K562 (cell line): ENCODE measurements at regions not wholly inside any gene's neighbourhood (a gene's known extent, or its start where the extent isn't known, plus 50 kb on each side); places are given as distances from the start of the nearest gene placed in this dataset.

Experiments
- ATAC-seq: fragments of 200-7000 bp; cut with Tn5 transposase; 3 replicates; pipeline ENCODE4 v1.9.1; 2020; ENCODE audit warnings: moderate library complexity
- BruUV-seq: library from RNA; stranded (reverse); fragments of 400-500 nt; replicated peaks from 2 replicates; lab custom pipeline; 2021; lab: Mats Ljungman, UMichigan
- CTCF ChIA-PET: fragments of 300-600 bp; formaldehyde crosslinking; extraction: SDS; loops from one replicate; lab custom pipeline; 2021; ENCODE audit warnings: low intra/inter-chr PET ratio; lab: Yijun Ruan, JAX
- POLR2A ChIA-PET: fragments of 300-600, 350-650 bp; sonication (Branson Sonifier 250); formaldehyde crosslinking; extraction: SDS; loops from one replicate; lab custom pipeline; 2021; ENCODE audit warnings: antibody characterized with exemption, inconsistent platforms; lab: Yijun Ruan, JAX
- DNase-seq, 4 experiments: peaks; one replicate each; pipeline versions ENCODE4 v3.0.0 to v3.0.0-alpha.2; 2011 to 2018; ENCODE audit warnings: low spot score in 3 of 4, mixed read lengths in 3 of 4; ENCODE audit errors: extremely low read depth in 1 of 4
- FAIRE-seq: peaks from 2 replicates; lab custom pipeline; 2011; peaks lifted over from hg19 to GRCh38; lab: Jason Lieb, UNC
- H2AFZ ChIP-seq: 2 replicates; pipeline ENCODE4 v1.6.0; 2011; ENCODE audit warnings: low read depth, low read length, control low read depth, inconsistent platforms
- H3K27ac ChIP-seq: fragments of 200-600 bp; 3 replicates; pipeline ENCODE4 v1.8.0; 2011; ENCODE audit warnings: low read depth, mild to moderate bottlenecking, control low read depth, inconsistent platforms, low read length, moderate library complexity, mixed read lengths; ENCODE audit errors: extremely low read depth
- H3K27me3 ChIP-seq, 2 experiments: fragments of 300-600 bp in 1 of 2; 2 replicates in 1 of 2; 3 replicates in 1 of 2; pipeline versions ENCODE4 v1.6.0 to v1.8.0; 2011; ENCODE audit warnings: inconsistent platforms in 2 of 2, low read length in 2 of 2, mild to moderate bottlenecking in 1 of 2, mixed read lengths in 1 of 2, moderate library complexity in 1 of 2; ENCODE audit not compliant: control insufficient read depth in 2 of 2, insufficient read depth in 2 of 2
- H3K36me3 ChIP-seq: fragments of 300-600 bp; 3 replicates; pipeline ENCODE4 v1.8.0; 2011; ENCODE audit warnings: mild to moderate bottlenecking, low read length, inconsistent platforms; ENCODE audit not compliant: control insufficient read depth, insufficient read depth
- H3K4me1 ChIP-seq, 2 experiments: fragments of 200-600 bp in 1 of 2; replicated peaks in 1 of 2; 2 replicates in 1 of 2; 3 replicates in 1 of 2; pipeline versions ENCODE4 v1.5.1 to v1.8.0; 2011; ENCODE audit warnings: inconsistent platforms in 2 of 2, low read length in 2 of 2, mild to moderate bottlenecking in 1 of 2, mixed read lengths in 1 of 2, moderate library complexity in 1 of 2; ENCODE audit not compliant: control insufficient read depth in 2 of 2, insufficient read depth in 2 of 2
- H3K4me2 ChIP-seq: 2 replicates; pipeline ENCODE4 v1.6.1; 2011; ENCODE audit warnings: low read length, control low read depth, inconsistent platforms, mixed read lengths; ENCODE audit not compliant: insufficient read depth
- H3K4me3 ChIP-seq: fragments of 200-600 bp; sonication (generic), shearing (Covaris generic); 2 replicates; pipeline ENCODE4 v1.5.1; 2016; ENCODE audit warnings: control low read depth, inconsistent platforms
- H3K79me2 ChIP-seq: fragments of 200-600 bp; 3 replicates; pipeline ENCODE4 v1.8.0; 2011; ENCODE audit warnings: low read length, inconsistent platforms; ENCODE audit not compliant: control insufficient read depth, insufficient read depth
- H3K9ac ChIP-seq, 2 experiments: 2 replicates each; pipeline versions ENCODE4 v1.6.0 to v1.6.1; 2011; ENCODE audit warnings: low read depth in 2 of 2, low read length in 2 of 2, control low read depth in 1 of 2, inconsistent platforms in 1 of 2, mild to moderate bottlenecking in 1 of 2, mixed read lengths in 1 of 2; ENCODE audit not compliant: insufficient read depth in 1 of 2
- H3K9me1 ChIP-seq: one replicate; pipeline ENCODE4 v1.6.0; 2011; ENCODE audit warnings: inconsistent platforms, mild to moderate bottlenecking, low read length, moderate library complexity; ENCODE audit not compliant: control insufficient read depth, insufficient read depth
- H3K9me3 ChIP-seq: replicated peaks from 2 replicates; pipeline ENCODE4 v1.5.1; 2011; ENCODE audit warnings: low read depth, low read length, inconsistent platforms; ENCODE audit not compliant: control insufficient read depth, insufficient read depth
- H4K20me1 ChIP-seq: replicated peaks from 2 replicates; pipeline ENCODE4 v1.6.1; 2011; ENCODE audit warnings: low read length, inconsistent platforms, mixed read lengths; ENCODE audit not compliant: control insufficient read depth, insufficient read depth
- PRDM10 ChIP-seq: fragments of 450-650 bp; IDR thresholded peaks from 2 replicates; pipeline ENCODE4 v1.6.1; 2018; ENCODE audit not compliant: partially characterized antibody
- SNRNP70 ChIP-seq: fragments of 200-400 bp; formaldehyde crosslinking; optimal IDR thresholded peaks from 2 replicates; pipeline ENCODE3; 2017; ENCODE audit warnings: low read depth, low read length
- TAF1 ChIP-seq: IDR thresholded peaks from 2 replicates; pipeline ENCODE4 v1.6.1; 2011; ENCODE audit warnings: mild to moderate bottlenecking, low read length, moderate library complexity; ENCODE audit not compliant: insufficient read depth, control insufficient read depth, severe bottlenecking; ENCODE audit errors: extremely low read depth
- WGBS: fragments of 100-300 bp; shearing (Covaris generic); methylation state at CpG from one replicate; pipeline ENCODE4 v1.1.6; 2016; ENCODE audit warnings: low coverage, mixed read lengths; ENCODE audit not compliant: insufficient coverage; ENCODE audit errors: missing lambda C conversion rate; 5-methylcytosine and 5-hydroxymethylcytosine counted together
- in situ Hi-C: fragments of 300-500 bp; cut with MboI; formaldehyde crosslinking; loops from 4 replicates; pipeline ENCODE4 v1.15.0; 2018; ENCODE audit warnings: inconsistent platforms, mixed read lengths
- intact Hi-C: fragments of 100-400 bp; cut with micrococcal nuclease; formaldehyde crosslinking; loops from 2 replicates; pipeline ENCODE4 v1.14.2; 2022

- TF ChIP-seq SNRNP70 (no peak), TAF1 (no peak), PRDM10 (no peak)
- Histone ChIP-seq H3K79me2 (no peaks in the 10 kb centered on the region), H3K9me3 (peaks cover 4% of the 10 kb centered on the region; the same call in 1 of the 2 replicates), H3K4me1 (no peaks in the 10 kb centered on the region; a peak in 1 of 5 replicates), H3K9me1 (no peaks in the 10 kb centered on the region), H3K4me2 (no peak overlapping the region), H3K4me3 (no peak overlapping the region), H3K27me3 (peaks cover 71 to 88% of the 10 kb centered on the region in 2 experiments), H3K36me3 (no peaks in the 10 kb centered on the region), H3K27ac (no peak overlapping the region), H3K9ac (no peak overlapping the region), H4K20me1 (peaks cover 3% of the 10 kb centered on the region; the same call in 1 of the 2 replicates), H2AFZ (no peak overlapping the region)
- in situ Hi-C loops, result no loop called here
- ATAC-seq (no peak), FAIRE-seq (no peak), DNase-seq (no peak)
- BruUV-seq, result no TSS peak
- WGBS, result 0% methylated on average over 6 of the region's 6 CpGs
- CTCF ChIA-PET, result no interaction called here
- intact Hi-C loops, result no loop called here
- POLR2A ChIA-PET, result interaction anchor here (1.0 to 2.4 kb wide), 5 partner anchors 12 to 79 kb away, joined by 3 to 15 read pairs (median 3); no protein-coding TSS in a partner anchor
Measured at GRCh38 chr6:37559050-37559449, 59.4 kb upstream of the CCDC167 start.
